Activated T-cell treated with anti-CD3 and anti-CD28 coated beads, Interleukin-2, amount 50 U/mL, for 24 hours (primary cell): ENCODE measurements at regions not wholly inside any gene's neighbourhood (a gene's known extent, or its start where the extent isn't known, plus 50 kb on each side); places are given as distances from the start of the nearest gene placed in this dataset.

Experiments
- DNase-seq: peaks from one replicate; pipeline ENCODE4 v3.0.0-alpha.2; 2020
- H3K27ac Mint-ChIP-seq: 2 replicates; pipeline ENCODE4 v1.8.0; 2020; ENCODE audit warnings: mild to moderate bottlenecking, mixed read lengths
- H3K27me3 Mint-ChIP-seq: 2 replicates; pipeline ENCODE4 v1.8.0; 2020; ENCODE audit warnings: mixed read lengths
- H3K36me3 Mint-ChIP-seq: 2 replicates; pipeline ENCODE4 v1.8.0; 2020; ENCODE audit warnings: low read depth, mixed read lengths
- H3K4me1 Mint-ChIP-seq: 2 replicates; pipeline ENCODE4 v1.8.0; 2020; ENCODE audit warnings: low read depth, mixed read lengths
- H3K4me3 Mint-ChIP-seq: 2 replicates; pipeline ENCODE4 v1.8.0; 2020; ENCODE audit warnings: mild to moderate bottlenecking, moderate library complexity, mixed read lengths
- H3K9me3 Mint-ChIP-seq: 2 replicates; pipeline ENCODE4 v1.8.0; 2020; ENCODE audit warnings: mixed read lengths

DNA sequence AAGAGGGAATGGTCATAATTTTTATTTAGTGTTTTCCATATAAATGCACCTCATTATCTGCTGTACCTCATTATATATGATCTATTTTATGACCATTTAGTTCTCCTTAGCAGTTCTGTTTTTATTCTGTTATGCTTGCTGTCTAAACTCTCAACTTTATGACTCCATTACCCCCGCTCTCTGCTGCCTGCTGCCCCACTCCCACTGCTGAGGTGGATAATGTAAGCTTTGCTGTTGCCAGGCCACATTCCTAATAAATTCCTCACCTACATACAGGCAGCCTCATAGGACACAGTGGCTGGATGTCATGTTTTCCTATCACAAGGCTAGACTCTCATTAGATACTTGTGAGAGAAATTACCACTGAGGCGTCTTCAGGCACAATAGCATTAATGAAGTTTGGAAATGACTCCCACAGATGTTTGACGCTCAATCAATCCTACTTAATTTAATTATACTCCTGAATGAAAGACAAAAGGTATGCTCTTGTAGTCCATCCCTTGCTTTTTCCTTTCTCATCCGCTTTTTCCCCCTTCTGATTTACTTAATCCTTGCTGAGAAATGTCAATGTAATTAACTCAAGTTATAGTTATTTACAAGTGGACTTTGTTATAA is 497.5 kb upstream of the IGFBP7 start:
- H3K4me3 Mint-ChIP-seq: no peak overlapping the region
- H3K27ac Mint-ChIP-seq: no peak overlapping the region
- peaks cover 3% of the 10 kb centered on the region for H3K9me3 Mint-ChIP-seq
- no peaks in the 10 kb centered on the region for H3K36me3 Mint-ChIP-seq
- no peaks in the 10 kb centered on the region for H3K27me3 Mint-ChIP-seq
- no peaks in the 10 kb centered on the region for H3K4me1 Mint-ChIP-seq
- DNase-seq: no peak

DNA sequence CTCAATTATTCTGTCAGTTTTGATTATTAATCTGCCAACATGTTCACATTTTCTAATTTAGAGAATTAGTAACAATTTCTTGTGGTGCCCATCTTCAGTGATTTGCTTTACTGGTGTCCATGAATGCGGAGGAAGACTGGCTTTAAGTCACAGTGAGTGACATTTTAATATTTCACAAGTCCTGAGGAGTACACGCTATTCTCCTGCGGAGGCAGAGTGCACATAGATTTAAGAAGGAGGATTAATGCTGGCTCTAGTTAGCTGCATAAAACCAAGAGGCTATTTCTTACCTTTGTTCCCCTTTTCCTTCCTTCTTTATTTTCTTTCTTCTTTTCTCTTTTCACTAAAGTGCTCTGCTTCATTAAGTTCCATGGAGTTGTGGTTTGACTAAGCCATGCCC is 495.2 kb upstream of the IGFBP7 start:
- Mint-ChIP-seq H3K9me3 (peaks cover 3% of the 10 kb centered on the region), H3K4me3 (no peak overlapping the region), H3K36me3 (no peaks in the 10 kb centered on the region), H3K27me3 (no peaks in the 10 kb centered on the region), H3K4me1 (no peaks in the 10 kb centered on the region), H3K27ac (no peak overlapping the region)
- DNase-seq: no peak

DNA sequence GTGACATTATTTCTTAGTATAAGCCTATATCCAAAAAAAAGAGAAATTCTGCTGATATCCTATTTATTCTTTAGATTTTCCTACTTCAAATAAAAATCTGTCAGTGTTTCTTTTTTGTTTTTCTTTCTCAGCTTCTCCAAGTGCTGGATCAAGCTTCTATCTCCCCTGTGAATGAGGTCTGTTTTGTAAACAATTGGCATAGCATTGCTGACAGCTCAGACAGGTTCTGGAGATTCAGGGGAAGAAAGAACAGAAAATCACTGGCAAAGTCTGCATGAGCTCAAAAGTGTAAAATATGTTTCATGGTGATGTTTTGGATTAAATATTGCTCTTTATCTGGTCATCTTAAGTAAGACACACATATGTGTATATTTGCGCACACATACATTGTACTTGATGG is 492.0 kb upstream of the IGFBP7 start:
- DNase-seq: no peak
- H3K4me3 Mint-ChIP-seq: no peak overlapping the region
- no peaks in the 10 kb centered on the region for H3K4me1 Mint-ChIP-seq
- peaks cover 3% of the 10 kb centered on the region for H3K9me3 Mint-ChIP-seq
- H3K27ac Mint-ChIP-seq: no peak overlapping the region
- no peaks in the 10 kb centered on the region for H3K27me3 Mint-ChIP-seq
- H3K36me3 Mint-ChIP-seq: no peaks in the 10 kb centered on the region

DNA sequence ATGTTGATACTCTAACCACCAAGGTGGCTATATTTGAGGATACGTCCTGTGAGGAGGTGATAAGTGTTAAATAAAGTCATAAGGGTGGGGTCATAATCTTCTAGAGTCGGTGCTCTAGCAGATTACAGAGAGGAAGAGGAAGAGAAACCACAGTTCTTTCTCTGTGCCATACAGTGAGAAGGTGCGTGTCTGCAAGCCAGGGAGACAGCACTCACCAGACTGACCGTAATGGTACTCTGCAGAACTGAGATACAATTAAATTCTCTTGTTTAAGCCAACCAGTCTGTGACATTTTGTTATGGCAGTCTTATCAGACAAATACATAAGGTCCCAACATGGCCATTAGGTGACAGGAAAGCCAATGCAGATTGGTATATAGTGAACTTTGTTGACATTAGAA is 480.9 kb upstream of the IGFBP7 start:
- peaks cover 12% of the 10 kb centered on the region for H3K9me3 Mint-ChIP-seq

DNA sequence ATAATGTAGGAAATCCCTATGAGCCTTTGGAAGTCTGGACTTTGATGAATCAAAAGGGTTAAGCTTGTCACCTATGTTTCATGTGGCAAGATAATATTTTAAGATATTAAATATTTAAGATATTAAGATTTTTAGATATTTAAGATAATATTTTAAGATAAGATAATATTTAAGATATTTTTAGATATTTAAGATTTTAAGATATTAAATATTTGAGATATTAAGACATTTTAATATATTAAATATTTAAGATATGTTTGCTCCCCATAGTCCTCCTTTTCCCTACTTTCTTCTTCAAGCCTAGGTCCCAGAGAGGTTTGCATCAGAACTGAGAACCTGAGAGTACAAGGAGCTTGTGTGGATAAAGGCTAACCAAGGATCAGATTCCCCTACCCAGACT is 478.4 kb upstream of the IGFBP7 start:
- Mint-ChIP-seq H3K27ac (no peak overlapping the region), H3K27me3 (no peaks in the 10 kb centered on the region), H3K36me3 (no peaks in the 10 kb centered on the region), H3K9me3 (peaks cover 12% of the 10 kb centered on the region), H3K4me3 (no peak overlapping the region), H3K4me1 (no peaks in the 10 kb centered on the region)
- DNase-seq: no peak

More for the DNA sequence above, 480.9 kb upstream of the IGFBP7 start:
- Mint-ChIP-seq H3K4me1 (no peaks in the 10 kb centered on the region), H3K4me3 (no peak overlapping the region), H3K36me3 (no peaks in the 10 kb centered on the region), H3K27me3 (no peaks in the 10 kb centered on the region), H3K27ac (no peak overlapping the region)
- DNase-seq: no peak

DNA sequence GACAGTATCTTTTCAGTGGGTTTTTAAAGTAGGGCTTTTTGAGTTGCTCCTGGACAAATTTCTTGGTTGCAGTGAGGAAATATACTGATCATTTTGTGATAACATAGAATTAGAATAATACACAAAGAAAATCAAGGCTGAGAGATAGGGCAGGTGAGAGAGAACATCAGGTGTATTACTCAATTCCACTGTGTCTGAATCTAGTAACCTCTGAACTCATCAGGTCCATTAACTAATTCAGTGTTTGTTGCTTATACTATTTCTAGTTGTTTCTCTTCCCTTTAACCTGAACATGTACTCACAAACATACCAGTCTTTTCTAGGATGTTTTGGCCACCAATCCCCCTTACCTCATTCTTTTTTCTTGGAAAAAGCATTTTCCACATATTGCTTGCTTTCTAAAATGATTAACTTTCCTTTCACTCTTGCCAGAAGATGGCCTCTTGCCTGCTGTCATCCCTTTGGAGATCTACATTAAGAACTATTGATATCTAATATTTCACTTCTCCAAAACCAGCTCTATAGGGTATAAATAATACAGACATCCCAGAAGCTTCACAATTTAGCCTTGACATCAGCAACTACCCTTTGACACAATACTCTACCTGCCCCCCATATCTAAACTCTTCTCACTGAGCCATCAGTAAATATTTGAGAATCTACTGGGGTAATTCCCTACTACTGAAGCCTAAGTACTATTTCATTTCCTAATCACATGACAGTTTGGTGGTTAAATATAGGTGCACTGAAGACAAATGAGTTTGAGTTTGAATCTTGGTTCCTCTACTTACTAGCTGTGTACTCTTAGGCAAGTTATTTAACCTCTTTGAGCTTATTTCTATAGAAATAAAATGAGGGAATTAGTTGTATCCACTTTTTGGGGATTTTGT is 470.8 kb upstream of the IGFBP7 start:
- Mint-ChIP-seq H3K27ac (no peak overlapping the region), H3K9me3 (peaks cover 3% of the 10 kb centered on the region), H3K27me3 (no peaks in the 10 kb centered on the region), H3K36me3 (no peaks in the 10 kb centered on the region), H3K4me1 (no peaks in the 10 kb centered on the region), H3K4me3 (no peak overlapping the region)
- no peak for DNase-seq

DNA sequence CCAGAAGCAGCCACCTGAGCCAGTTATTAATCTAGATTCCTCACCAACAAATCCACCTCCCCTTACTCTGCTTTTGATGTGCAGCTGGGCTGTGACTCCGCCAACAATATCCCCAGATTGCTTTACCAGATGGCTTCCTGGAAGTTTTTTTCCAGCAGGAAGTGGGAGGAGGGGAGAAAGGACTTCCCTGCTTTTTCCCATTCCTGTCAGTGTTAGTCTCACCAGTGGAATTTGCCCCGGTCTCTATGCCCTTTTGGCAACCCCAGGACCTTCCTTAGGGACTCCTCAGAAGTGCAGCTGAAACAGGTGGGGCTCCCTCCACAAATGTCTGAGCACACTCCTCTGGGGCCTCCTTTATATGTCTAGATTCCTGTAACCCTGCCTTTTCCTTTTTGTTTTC is 465.2 kb upstream of the IGFBP7 start:
- H3K9me3 Mint-ChIP-seq: peaks cover 3% of the 10 kb centered on the region
- no peaks in the 10 kb centered on the region for H3K4me1 Mint-ChIP-seq
- H3K27me3 Mint-ChIP-seq: no peaks in the 10 kb centered on the region
- no peaks in the 10 kb centered on the region for H3K36me3 Mint-ChIP-seq
- H3K27ac Mint-ChIP-seq: no peak overlapping the region
- no peak for DNase-seq
- no peak overlapping the region for H3K4me3 Mint-ChIP-seq

DNA sequence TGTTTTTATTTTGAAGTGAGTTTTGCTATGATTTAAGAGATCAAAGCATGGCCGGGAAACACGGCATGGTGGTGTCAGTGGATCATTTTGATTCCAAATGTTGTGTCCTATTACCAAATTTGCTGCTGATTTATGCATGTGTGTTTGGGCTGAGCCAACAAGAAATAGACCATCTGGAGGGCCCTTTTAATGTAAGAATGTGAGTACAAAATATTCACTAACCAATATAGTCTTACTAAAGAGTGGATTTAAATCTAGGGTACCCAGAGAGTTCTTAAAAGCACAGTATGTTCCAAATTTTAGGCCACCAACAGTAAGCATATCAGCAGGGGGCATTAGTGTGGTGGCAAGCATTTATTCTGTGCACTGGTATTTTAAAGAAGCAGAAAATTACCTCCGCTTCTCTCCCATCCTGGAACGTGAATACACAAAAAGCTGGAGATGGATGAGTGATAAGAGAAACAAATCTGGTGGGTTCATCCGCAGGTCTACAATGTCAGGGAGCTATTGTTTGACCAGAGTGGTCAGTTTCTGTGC is 444.4 kb upstream of the IGFBP7 start:
- no peaks in the 10 kb centered on the region for H3K4me1 Mint-ChIP-seq
- peaks cover 5% of the 10 kb centered on the region for H3K9me3 Mint-ChIP-seq
- H3K4me3 Mint-ChIP-seq: no peak overlapping the region
- H3K27ac Mint-ChIP-seq: no peak overlapping the region
- DNase-seq: no peak
- no peaks in the 10 kb centered on the region for H3K27me3 Mint-ChIP-seq
- no peaks in the 10 kb centered on the region for H3K36me3 Mint-ChIP-seq

DNA sequence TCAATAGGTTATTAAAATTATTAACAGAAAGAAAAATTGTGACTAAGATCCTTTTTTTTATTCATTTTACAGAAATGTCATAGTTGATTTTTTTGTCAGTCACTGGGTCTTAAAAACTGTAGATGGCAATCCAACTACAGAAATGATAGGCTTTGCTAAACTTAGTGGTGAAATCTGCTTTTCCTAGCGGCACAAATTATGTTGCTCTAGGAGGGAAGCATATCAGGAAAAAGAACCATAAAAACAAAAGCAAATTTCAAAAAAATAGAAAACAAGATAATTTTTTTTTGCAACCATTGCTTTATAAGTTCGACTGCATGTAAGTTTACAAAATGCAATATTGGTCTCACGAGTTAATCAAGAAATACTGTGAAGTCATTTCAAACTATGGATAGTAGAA is 443.5 kb upstream of the IGFBP7 start:
- Mint-ChIP-seq H3K4me1 (no peaks in the 10 kb centered on the region), H3K27me3 (no peaks in the 10 kb centered on the region), H3K36me3 (no peaks in the 10 kb centered on the region), H3K27ac (no peak overlapping the region), H3K4me3 (no peak overlapping the region), H3K9me3 (peaks cover 3% of the 10 kb centered on the region)
- DNase-seq: no peak

DNA sequence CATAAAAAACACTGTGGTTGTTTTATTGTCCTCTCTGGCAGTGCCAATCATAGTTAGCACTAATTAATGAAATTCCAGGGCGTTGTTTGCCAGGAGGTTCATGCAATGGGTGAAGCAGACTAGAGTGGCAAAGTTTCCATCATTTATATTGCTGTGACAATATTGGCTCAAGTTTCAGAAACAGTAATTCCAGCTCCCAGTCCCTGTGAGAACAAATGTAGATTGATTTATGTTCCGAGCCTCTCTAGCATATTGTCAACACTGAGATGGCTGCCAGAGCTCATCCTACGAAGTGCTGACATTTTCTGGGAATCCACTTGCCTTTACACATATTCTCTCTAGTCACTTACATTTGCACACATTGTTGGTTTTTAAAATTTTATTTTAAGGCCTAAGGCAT is 440.0 kb upstream of the IGFBP7 start:
- no peak for DNase-seq
- no peaks in the 10 kb centered on the region for H3K27me3 Mint-ChIP-seq
- no peak overlapping the region for H3K27ac Mint-ChIP-seq
- no peaks in the 10 kb centered on the region for H3K9me3 Mint-ChIP-seq
- H3K4me3 Mint-ChIP-seq: no peak overlapping the region
- no peaks in the 10 kb centered on the region for H3K4me1 Mint-ChIP-seq
- H3K36me3 Mint-ChIP-seq: no peaks in the 10 kb centered on the region

DNA sequence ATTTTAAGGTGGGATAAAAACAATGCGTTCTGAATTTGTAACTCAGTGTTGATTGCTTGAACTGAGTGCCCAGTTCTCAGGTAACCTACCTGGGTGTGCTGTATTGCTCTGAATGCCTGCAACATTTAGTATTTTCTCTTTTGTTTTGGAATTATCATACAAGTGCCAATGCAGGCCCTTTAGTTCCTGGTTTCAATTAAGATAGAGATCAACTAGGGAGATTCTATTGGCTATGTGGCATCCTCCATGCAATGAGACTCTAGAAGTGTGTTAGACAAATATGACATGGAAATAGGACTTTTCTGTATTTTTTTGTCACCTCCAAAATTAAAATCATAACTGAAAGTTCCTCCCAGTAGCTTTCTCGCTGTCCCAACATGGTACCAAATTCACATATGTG is 438.7 kb upstream of the IGFBP7 start:
- no peak overlapping the region for H3K27ac Mint-ChIP-seq
- DNase-seq: no peak
- H3K9me3 Mint-ChIP-seq: no peaks in the 10 kb centered on the region
- no peaks in the 10 kb centered on the region for H3K36me3 Mint-ChIP-seq
- no peak overlapping the region for H3K4me3 Mint-ChIP-seq
- H3K4me1 Mint-ChIP-seq: no peaks in the 10 kb centered on the region
- H3K27me3 Mint-ChIP-seq: no peaks in the 10 kb centered on the region

DNA sequence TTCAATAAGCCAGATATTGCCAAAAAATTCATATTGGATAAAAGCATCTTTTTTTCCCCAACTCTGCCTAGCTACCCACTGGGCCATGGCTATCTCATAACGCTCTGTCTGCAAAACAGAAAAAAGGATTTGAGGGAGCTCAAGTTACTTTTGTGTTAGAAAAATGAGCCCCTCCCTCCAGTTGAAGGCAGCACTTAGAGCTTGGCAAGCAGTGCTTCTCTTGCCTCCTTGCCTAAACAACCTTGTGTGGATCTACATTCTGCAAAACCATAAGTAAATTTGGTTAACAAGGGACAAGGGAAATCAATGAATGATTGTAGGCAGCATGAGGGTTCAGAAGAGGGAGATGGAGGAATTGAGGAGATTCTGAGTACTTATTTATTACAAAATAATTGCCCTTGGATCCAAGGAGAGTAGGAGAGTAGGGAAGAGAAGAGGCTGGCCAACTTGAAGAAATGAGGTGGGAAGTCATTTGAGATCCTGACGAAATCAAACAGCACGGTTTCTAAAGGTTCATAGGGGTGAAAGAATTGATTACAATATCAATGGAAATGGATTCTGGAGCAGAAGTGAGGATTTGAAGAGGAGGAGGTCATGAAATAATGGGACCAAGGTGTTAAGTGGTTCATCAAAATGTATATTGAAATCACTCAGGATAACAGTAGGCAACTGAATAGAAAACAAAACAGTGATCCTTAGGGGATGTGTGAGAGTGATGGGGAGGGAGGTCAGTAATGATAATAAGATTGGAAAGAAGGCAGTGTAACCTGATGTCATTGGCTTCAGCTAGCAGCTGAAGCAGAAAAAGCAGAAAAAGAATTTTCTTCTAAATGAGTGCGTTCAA is 434.8 kb upstream of the IGFBP7 start:
- Mint-ChIP-seq H3K4me1 (no peaks in the 10 kb centered on the region), H3K27ac (no peak overlapping the region), H3K4me3 (no peak overlapping the region), H3K27me3 (no peaks in the 10 kb centered on the region), H3K9me3 (no peaks in the 10 kb centered on the region), H3K36me3 (no peaks in the 10 kb centered on the region)
- no peak for DNase-seq

DNA sequence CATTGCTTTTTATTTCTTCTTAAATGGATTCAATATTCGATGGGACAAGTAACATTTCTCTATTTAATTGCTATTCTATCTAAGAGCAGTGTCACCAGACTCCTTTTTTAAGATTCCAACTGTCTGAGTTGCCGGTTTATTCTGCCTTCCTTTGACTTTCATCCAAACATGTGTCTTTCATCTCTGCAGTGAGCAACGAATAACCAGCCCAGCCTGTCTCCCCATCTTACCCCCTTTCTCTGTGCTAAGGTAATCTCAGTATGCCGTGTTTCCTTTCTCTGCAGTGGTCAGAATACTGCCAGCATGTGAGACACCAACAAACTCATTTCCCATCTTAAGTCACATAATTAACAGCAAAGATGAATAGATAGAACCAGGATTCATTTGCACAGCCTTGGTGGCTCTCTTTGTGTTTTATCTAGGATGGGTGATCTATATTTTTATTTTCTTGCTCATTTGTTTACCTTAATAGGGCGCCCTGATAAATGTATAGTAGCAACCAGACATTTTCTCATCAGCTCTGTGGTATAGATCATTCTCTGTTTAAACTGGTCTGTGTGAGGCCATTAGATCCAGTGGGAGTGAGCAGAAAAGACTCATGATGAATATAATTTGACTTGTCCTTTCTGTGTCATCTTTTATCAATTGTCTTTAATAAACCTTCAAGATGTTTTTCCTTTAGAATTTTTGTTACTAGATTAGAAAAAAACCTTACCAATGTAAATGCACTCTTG is 394.8 kb upstream of the IGFBP7 start:
- DNase-seq: no peak
- H3K4me1 Mint-ChIP-seq: no peaks in the 10 kb centered on the region
- no peaks in the 10 kb centered on the region for H3K36me3 Mint-ChIP-seq
- no peak overlapping the region for H3K4me3 Mint-ChIP-seq
- H3K9me3 Mint-ChIP-seq: no peaks in the 10 kb centered on the region
- no peaks in the 10 kb centered on the region for H3K27me3 Mint-ChIP-seq
- no peak overlapping the region for H3K27ac Mint-ChIP-seq

DNA sequence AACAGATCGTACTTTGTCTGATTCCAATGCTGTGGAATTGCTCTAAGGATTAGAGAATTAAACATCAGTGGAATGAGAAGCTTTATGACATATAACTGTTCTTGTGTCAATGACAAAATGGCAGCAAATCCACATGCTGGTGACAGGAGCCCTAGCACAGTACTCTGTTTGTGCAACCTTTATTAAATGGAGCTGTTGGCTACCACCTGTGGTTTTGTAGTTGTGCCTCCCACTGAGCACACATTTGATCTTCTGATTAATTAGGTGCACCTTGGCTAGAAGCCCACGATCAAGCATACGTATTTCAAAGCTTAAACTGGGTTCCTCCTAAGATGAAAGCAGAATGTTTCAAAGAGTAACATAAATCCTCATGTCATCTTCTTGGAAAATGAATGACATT is 394.0 kb upstream of the IGFBP7 start:
- H3K27me3 Mint-ChIP-seq: no peaks in the 10 kb centered on the region
- H3K4me1 Mint-ChIP-seq: no peaks in the 10 kb centered on the region
- no peaks in the 10 kb centered on the region for H3K36me3 Mint-ChIP-seq
- no peak overlapping the region for H3K27ac Mint-ChIP-seq
- H3K4me3 Mint-ChIP-seq: no peak overlapping the region
- DNase-seq: no peak
- H3K9me3 Mint-ChIP-seq: no peaks in the 10 kb centered on the region
